ENCODE measurements at regions not wholly inside any gene's neighbourhood (a gene's known extent, or its start where the extent isn't known, plus 50 kb on each side); places are given as distances from the start of the nearest gene placed in this dataset.

GRCh38 chr10:59537501-59537900, 172.1 kb downstream of the SLC16A9 start:
- DNase-seq (ENCODE audit: low spot score in 2 of 2), result no peak
- Histone ChIP-seq H3K27me3 (no peaks in the 10 kb centered on the region), H3K4me1 (peaks cover 0 to 24% (median 2%) of the 10 kb centered on the region in 4 donors), H3K9me3 (no peaks in the 10 kb centered on the region), H3K4me3 (no peak overlapping the region), H3K36me3 (no peaks in the 10 kb centered on the region), H3K27ac (peak overlapping the region in 3 of 4 donors; percentile 5 to 67 (median 52))
- TF ChIP-seq CTCF (IDR thresholded peaks at IDR 0.05) (no peak), POLR2A (IDR thresholded peaks at IDR 0.05) (no peak), EP300 (IDR thresholded peaks at IDR 0.05) (no peak)
- WGBS, 2 donors, result 57 to 63% methylated on average over 4 of the region's 4 CpGs

GRCh38 chr10:59536167-59537014, 173.3 kb downstream of the SLC16A9 start:
- H3K36me3 ChIP-seq, result no peaks in the 10 kb centered on the region
- H3K9me3 ChIP-seq, result no peaks in the 10 kb centered on the region
- TF ChIP-seq EP300 (IDR thresholded peaks at IDR 0.05) (peak in 1 of 2 donors; percentile 52), CTCF (IDR thresholded peaks at IDR 0.05) (no peak)
- no peaks in the 10 kb centered on the region for H3K27me3 ChIP-seq
- no peak overlapping the region for H3K4me3 ChIP-seq
- no peak for DNase-seq (ENCODE audit: low spot score in 2 of 2)
- peak overlapping the region in 3 of 4 donors; percentile 40 to 67 (median 42) for H3K27ac ChIP-seq
- H3K4me1 ChIP-seq, result peaks cover 0 to 24% (median 2%) of the 10 kb centered on the region in 4 donors
- 16 to 19% methylated on average over 4 of the region's 4 CpGs for WGBS, 2 donors

DNA sequence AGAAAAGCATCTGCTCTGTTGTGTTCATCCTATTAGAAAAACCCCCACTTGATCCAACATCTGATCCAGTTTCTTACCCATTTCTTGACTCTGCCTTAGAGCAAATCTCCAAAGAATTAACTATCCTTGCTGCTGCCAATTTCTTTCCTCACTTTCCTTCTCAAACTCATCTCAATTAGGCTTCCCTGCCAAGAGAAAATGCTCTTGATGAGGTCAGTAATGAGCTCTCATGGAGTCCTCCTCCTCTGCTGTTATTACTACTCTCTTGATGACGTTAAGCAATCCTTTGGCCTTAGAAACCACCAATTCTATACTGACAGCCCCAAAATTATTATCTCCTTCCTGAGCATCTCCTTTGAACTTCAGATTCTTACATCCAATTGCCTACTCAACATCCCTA, 162.0 kb upstream of the FAM13C start:
- no peaks in the 10 kb centered on the region for H3K4me1 ChIP-seq
- H3K9me3 ChIP-seq, result no peaks in the 10 kb centered on the region
- H3K36me3 ChIP-seq, result no peaks in the 10 kb centered on the region
- TF ChIP-seq POLR2A (IDR thresholded peaks at IDR 0.05) (no peak), EP300 (IDR thresholded peaks at IDR 0.05) (no peak), CTCF (IDR thresholded peaks at IDR 0.05) (no peak)
- DNase-seq (ENCODE audit: low spot score in 2 of 2), result no peak
- 0 to 51% methylated on average over 1 of the region's 1 CpG for WGBS, 2 donors
- no peaks in the 10 kb centered on the region for H3K27me3 ChIP-seq
- no peak overlapping the region for H3K4me3 ChIP-seq
- H3K27ac ChIP-seq, result no peak overlapping the region

- TF ChIP-seq CTCF (IDR thresholded peaks at IDR 0.05), result no peak
- no peak for TF ChIP-seq POLR2A (IDR thresholded peaks at IDR 0.05)
- no peak for TF ChIP-seq EP300 (IDR thresholded peaks at IDR 0.05)
- Histone ChIP-seq H3K9me3 (no peaks in the 10 kb centered on the region), H3K36me3 (no peaks in the 10 kb centered on the region), H3K4me1 (no peaks in the 10 kb centered on the region), H3K4me3 (no peak overlapping the region), H3K27ac (no peak overlapping the region), H3K27me3 (no peaks in the 10 kb centered on the region)
- 76 to 77% methylated on average over 6 of the region's 6 CpGs for WGBS, 2 donors
- no peak for DNase-seq (ENCODE audit: low spot score in 2 of 2)
Observed at GRCh38 chr10:59523851-59524250, 161.5 kb upstream of the FAM13C start.

- H3K4me3 ChIP-seq, result no peak overlapping the region
- no peaks in the 10 kb centered on the region for H3K27me3 ChIP-seq
- no peak for DNase-seq (ENCODE audit: low spot score in 2 of 2)
- no peaks in the 10 kb centered on the region for H3K9me3 ChIP-seq
- peaks cover 0 to 10% (median 0%) of the 10 kb centered on the region in 4 donors for H3K4me1 ChIP-seq
- TF ChIP-seq CTCF (IDR thresholded peaks at IDR 0.05) (no peak), EP300 (IDR thresholded peaks at IDR 0.05) (no peak), POLR2A (IDR thresholded peaks at IDR 0.05) (no peak)
- 36 to 41% methylated on average over 3 of the region's 3 CpGs for WGBS, 2 donors
- no peaks in the 10 kb centered on the region for H3K36me3 ChIP-seq
- H3K27ac ChIP-seq, result no peak overlapping the region
Observed at GRCh38 chr10:59517996-59518395, 155.6 kb upstream of the FAM13C start.
